ENCODE measurements at regions not wholly inside any gene's neighbourhood (a gene's known extent, or its start where the extent isn't known, plus 50 kb on each side); places are given as distances from the start of the nearest gene placed in this dataset.
A peak's percentile ranks its signal among the peaks of the same experiment; 100 is the strongest.
"Not testable (repeated sequence)": the region's sequence is repeated elsewhere in the genome, so short reads cannot be mapped to it uniquely, and the experiment has no call there.

DNA sequence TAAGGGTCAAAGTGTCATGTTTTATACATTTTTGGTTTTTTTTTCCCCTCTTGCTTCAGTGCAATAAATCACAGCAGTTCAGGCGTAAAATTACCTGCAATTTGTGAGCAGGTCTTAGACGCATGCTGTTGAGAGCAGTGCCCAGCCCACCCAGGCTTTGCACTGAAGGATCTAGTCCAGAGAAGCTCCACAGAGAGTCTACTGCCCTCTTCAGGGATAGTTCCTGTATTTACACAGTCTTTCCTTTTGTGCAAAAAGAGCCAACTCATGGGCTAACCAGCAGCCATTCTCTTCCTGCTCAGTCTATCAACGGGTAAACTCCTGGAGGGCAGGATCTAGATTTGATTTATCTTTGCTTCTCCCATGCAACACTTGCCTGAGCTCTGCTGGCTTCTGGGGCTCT lies 82.2 kb upstream of the NAMPT start:
- H3K27me3 Mint-ChIP-seq (ENCODE audit: unreplicated experiment): no peaks in the 10 kb centered on the region
- no peak overlapping the region for H3K4me3 Mint-ChIP-seq (ENCODE audit: low read depth, unreplicated experiment)
- peaks cover 10% of the 10 kb centered on the region for H3K36me3 Mint-ChIP-seq (ENCODE audit: insufficient read depth, unreplicated experiment)
- no peak overlapping the region for H3K27ac Mint-ChIP-seq (ENCODE audit: unreplicated experiment)
- no TSS peak for BruUV-seq (replicated peaks)
- H3K4me1 Mint-ChIP-seq (ENCODE audit: low read depth, unreplicated experiment): peaks cover 28% of the 10 kb centered on the region
- no peaks in the 10 kb centered on the region for H3K9me3 Mint-ChIP-seq (ENCODE audit: low read depth, unreplicated experiment)
- intact Hi-C loops (cut with micrococcal nuclease; ENCODE audit: unreplicated experiment): loop anchor here (5.0 kb wide), 1 partner anchor 50 kb away; no protein-coding TSS in a partner anchor
- no peak for DNase-seq
- CTCF ChIA-PET: no interaction called here
- no peak for TF ChIP-seq CTCF (IDR thresholded peaks at IDR 0.05; ENCODE audit: unreplicated experiment)

DNA sequence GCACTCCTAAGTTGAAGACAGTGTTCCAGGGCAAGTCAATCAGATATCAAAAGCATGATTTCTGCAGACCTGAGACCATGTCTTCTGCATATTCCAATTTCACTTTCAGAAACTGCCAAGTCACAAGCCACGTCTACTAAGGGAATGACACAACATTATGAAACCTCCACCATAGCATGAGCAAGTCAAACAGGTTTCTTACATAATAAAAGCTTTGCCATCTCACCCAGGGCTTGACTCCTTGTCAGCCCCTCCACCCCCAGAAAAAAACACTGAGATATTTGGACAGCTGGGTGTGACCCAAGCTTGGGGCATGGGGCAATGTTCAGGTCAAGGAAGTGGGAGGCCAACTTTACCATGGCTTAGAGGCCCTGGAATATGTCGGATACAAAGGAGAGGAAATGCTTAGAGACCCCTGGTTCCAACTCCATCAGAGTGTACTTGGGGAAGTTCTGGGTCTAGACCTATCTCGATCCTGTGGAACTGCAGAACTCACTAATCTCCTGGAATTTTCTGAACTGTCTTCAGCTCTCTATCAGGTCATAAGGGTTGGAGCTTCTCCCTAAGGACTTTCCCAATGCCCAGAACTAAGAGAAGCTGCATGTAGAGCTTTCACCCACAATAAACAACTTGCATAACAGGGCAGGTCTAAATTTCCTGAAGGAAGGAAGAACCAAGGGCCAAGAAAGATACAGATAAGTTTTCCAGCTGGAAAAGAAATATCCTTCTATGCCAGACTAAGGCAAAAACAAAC lies 80.6 kb upstream of the NAMPT start:
- DNase-seq: peak; percentile 73
- TF ChIP-seq CTCF (IDR thresholded peaks at IDR 0.05; ENCODE audit: unreplicated experiment): no peak
- BruUV-seq (replicated peaks): no TSS peak
- peaks cover 6% of the 10 kb centered on the region for H3K9me3 Mint-ChIP-seq (ENCODE audit: low read depth, unreplicated experiment)
- H3K27me3 Mint-ChIP-seq (ENCODE audit: unreplicated experiment): no peaks in the 10 kb centered on the region
- peak overlapping the region; percentile 50 for H3K4me3 Mint-ChIP-seq (ENCODE audit: low read depth, unreplicated experiment)
- peaks cover 10% of the 10 kb centered on the region for H3K36me3 Mint-ChIP-seq (ENCODE audit: insufficient read depth, unreplicated experiment)
- peak overlapping the region; percentile 98 for H3K27ac Mint-ChIP-seq (ENCODE audit: unreplicated experiment)
- peaks cover 28% of the 10 kb centered on the region for H3K4me1 Mint-ChIP-seq (ENCODE audit: low read depth, unreplicated experiment)
- intact Hi-C loops (cut with micrococcal nuclease; ENCODE audit: unreplicated experiment): loop anchor here (5.0 kb wide), 1 partner anchor 52 kb away; no protein-coding TSS in a partner anchor
- CTCF ChIA-PET: interaction anchor here (1.2 kb wide), 1 partner anchor 15 kb away, joined by 3 read pairs; no protein-coding TSS in a partner anchor

DNA sequence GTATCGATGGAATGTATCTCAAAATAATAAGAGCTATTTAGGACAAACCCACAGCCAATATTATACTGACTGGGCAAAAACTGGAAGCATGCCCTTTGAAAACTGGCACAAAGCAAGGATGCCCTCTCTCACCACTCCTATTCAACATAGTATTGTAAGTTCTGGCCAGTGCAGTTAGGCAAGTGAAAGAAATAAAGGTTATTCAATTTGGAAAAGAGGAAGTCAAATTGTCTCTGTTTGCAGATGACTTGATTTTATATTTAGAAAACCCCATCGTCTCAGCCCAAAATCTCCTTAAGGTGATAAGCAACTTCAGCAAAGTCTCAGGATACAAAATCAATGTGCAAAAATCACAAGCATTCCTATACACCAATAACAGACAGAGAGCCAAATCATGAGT lies 77.7 kb upstream of the NAMPT start:
- BruUV-seq (replicated peaks); DNase-seq; H3K4me3 Mint-ChIP-seq (ENCODE audit: low read depth, unreplicated experiment); intact Hi-C loops (cut with micrococcal nuclease; ENCODE audit: unreplicated experiment); H3K27ac Mint-ChIP-seq (ENCODE audit: unreplicated experiment); H3K27me3 Mint-ChIP-seq (ENCODE audit: unreplicated experiment); H3K9me3 Mint-ChIP-seq (ENCODE audit: low read depth, unreplicated experiment); CTCF ChIA-PET: not testable (repeated sequence)
- H3K36me3 Mint-ChIP-seq (ENCODE audit: insufficient read depth, unreplicated experiment): peaks cover 20% of the 10 kb centered on the region
- H3K4me1 Mint-ChIP-seq (ENCODE audit: low read depth, unreplicated experiment): peaks cover 48% of the 10 kb centered on the region

- Mint-ChIP-seq H3K27ac (ENCODE audit: unreplicated experiment) (peak overlapping the region; percentile 96), H3K4me3 (ENCODE audit: low read depth, unreplicated experiment) (no peak overlapping the region), H3K9me3 (ENCODE audit: low read depth, unreplicated experiment) (peaks cover 13% of the 10 kb centered on the region), H3K36me3 (ENCODE audit: insufficient read depth, unreplicated experiment) (peaks cover 10% of the 10 kb centered on the region), H3K4me1 (ENCODE audit: low read depth, unreplicated experiment) (peaks cover 34% of the 10 kb centered on the region), H3K27me3 (ENCODE audit: unreplicated experiment) (no peaks in the 10 kb centered on the region)
- intact Hi-C loops (cut with micrococcal nuclease; ENCODE audit: unreplicated experiment): loop anchor here (1.0 to 5.0 kb wide), 3 partner anchors 67 to 104 kb away; no protein-coding TSS in a partner anchor
- CTCF ChIA-PET: interaction anchor here (1.0 to 1.7 kb wide), 6 partner anchors 12 to 378 kb away, joined by 3 to 13 read pairs (median 3); partner anchors contain the start of gene NAMPT
- TF ChIP-seq CTCF (IDR thresholded peaks at IDR 0.05; ENCODE audit: unreplicated experiment): no peak
- BruUV-seq (replicated peaks): no TSS peak
- DNase-seq: peak; percentile 43
Observed at GRCh38 chr7:106358103-106358663, 73.4 kb upstream of the NAMPT start.

Data from Calu3 (cell line).